NB4 (cell line): ENCODE measurements at regions not wholly inside any gene's neighbourhood (a gene's known extent, or its start where the extent isn't known, plus 50 kb on each side); places are given as distances from the start of the nearest gene placed in this dataset.

ENCODE experiments used
- POLR2A ChIP-seq: IDR thresholded peaks from 2 replicates; pipeline ENCODE4 v1.6.1; 2011; ENCODE audit warnings: mild to moderate bottlenecking; ENCODE audit not compliant: insufficient read length; ENCODE audit errors: extremely low read depth
- TF ChIP-seq, protein P1 (sequence below): IDR thresholded peaks from one replicate; pipeline ENCODE4 v1.5.1; 2012; ENCODE audit warnings: low read depth, low read length
- TF ChIP-seq, protein P2 (sequence below): IDR thresholded peaks from 2 replicates; pipeline ENCODE4 v1.6.1; 2011; ENCODE audit warnings: low read depth, low read length

DNA sequence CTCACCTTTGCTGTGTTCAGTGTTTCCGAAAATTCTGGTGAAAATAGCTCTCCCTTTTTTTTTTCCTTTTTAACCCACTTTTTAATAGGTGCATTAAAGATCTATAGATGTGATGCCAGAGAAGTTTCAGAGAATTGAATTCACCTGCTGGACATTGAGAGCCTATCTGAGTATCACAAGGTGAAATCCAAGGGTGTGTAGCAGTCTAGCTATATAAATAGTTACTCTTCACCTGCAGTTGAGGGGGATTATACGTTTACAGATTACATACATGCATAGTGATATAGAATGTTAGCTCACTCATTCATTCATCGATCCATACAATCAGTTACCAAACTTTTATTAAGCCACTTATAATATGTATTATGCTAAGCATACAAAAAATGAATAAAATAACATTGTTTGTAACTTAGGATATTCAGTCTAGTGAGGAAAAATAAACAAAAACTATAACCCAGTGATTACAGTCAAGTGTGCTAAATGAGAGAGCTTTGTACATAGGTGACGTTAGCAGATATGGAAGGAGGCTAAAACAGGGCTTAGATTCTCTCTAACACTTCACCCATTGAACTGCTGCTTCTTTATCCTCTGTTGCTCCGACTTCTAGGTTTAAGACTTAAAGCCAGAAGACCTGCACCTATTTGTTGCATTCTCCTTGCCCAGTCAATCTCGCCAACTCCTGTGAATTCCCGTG lies 769.0 kb downstream of the STIM2 start:
- TF ChIP-seq, protein P1, sequence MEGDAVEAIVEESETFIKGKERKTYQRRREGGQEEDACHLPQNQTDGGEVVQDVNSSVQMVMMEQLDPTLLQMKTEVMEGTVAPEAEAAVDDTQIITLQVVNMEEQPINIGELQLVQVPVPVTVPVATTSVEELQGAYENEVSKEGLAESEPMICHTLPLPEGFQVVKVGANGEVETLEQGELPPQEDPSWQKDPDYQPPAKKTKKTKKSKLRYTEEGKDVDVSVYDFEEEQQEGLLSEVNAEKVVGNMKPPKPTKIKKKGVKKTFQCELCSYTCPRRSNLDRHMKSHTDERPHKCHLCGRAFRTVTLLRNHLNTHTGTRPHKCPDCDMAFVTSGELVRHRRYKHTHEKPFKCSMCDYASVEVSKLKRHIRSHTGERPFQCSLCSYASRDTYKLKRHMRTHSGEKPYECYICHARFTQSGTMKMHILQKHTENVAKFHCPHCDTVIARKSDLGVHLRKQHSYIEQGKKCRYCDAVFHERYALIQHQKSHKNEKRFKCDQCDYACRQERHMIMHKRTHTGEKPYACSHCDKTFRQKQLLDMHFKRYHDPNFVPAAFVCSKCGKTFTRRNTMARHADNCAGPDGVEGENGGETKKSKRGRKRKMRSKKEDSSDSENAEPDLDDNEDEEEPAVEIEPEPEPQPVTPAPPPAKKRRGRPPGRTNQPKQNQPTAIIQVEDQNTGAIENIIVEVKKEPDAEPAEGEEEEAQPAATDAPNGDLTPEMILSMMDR = no peak
- TF ChIP-seq POLR2A = no peak
- TF ChIP-seq, protein P2, sequence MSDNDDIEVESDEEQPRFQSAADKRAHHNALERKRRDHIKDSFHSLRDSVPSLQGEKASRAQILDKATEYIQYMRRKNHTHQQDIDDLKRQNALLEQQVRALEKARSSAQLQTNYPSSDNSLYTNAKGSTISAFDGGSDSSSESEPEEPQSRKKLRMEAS = no peak
